ENCODE measurements at regions not wholly inside any gene's neighbourhood (a gene's known extent, or its start where the extent isn't known, plus 50 kb on each side); places are given as distances from the start of the nearest gene placed in this dataset.

- intact Hi-C loops (cut with DNase I), result no loop called here
- no peak for DNase-seq
These were observed 432.6 kb downstream of the TNS3 start for GRCh38 chr7:47149208-47149839.

- no peak for DNase-seq
- intact Hi-C loops (cut with DNase I), result no loop called here
These were observed 433.2 kb downstream of the TNS3 start for GRCh38 chr7:47148536-47149207.

- intact Hi-C loops (cut with DNase I), result no loop called here
- no peak for DNase-seq
These were observed 434.7 kb downstream of the TNS3 start for GRCh38 chr7:47147213-47147631.

GRCh38 chr7:47145982-47146381 lies 435.9 kb downstream of the TNS3 start:
- no peak for DNase-seq
- intact Hi-C loops (cut with DNase I), result no loop called here

- intact Hi-C loops (cut with DNase I), result no loop called here
- no peak for DNase-seq
These were observed 436.7 kb downstream of the TNS3 start for GRCh38 chr7:47145186-47145725.

GRCh38 chr7:47143339-47143738 lies 438.6 kb downstream of the TNS3 start:
- no peak for DNase-seq
- intact Hi-C loops (cut with DNase I), result no loop called here

- no peak for DNase-seq
- intact Hi-C loops (cut with DNase I), result no loop called here
These were observed 439.1 kb downstream of the TNS3 start for GRCh38 chr7:47142867-47143175.

GRCh38 chr7:47142169-47142866 lies 439.6 kb downstream of the TNS3 start:
- DNase-seq, result no peak

GRCh38 chr7:47132471-47132870 lies 449.4 kb downstream of the TNS3 start:
- no peak for DNase-seq
- intact Hi-C loops (cut with DNase I), result no loop called here

More at GRCh38 chr7:47142169-47142866, 439.6 kb downstream of the TNS3 start:
- intact Hi-C loops (cut with DNase I), result no loop called here

GRCh38 chr7:47128700-47129099 lies 453.2 kb downstream of the TNS3 start:
- intact Hi-C loops (cut with DNase I), result no loop called here
- no peak for DNase-seq

- no peak for DNase-seq
- intact Hi-C loops (cut with DNase I), result no loop called here
These were observed 456.4 kb downstream of the TNS3 start for GRCh38 chr7:47125529-47125928.

- intact Hi-C loops (cut with DNase I), result no loop called here
These were observed 462.5 kb downstream of the TNS3 start for GRCh38 chr7:47119261-47119865.

GRCh38 chr7:47104206-47104549 lies 477.7 kb downstream of the TNS3 start:
- DNase-seq, result no peak
- intact Hi-C loops (cut with DNase I), result no loop called here

More at GRCh38 chr7:47119261-47119865, 462.5 kb downstream of the TNS3 start:
- DNase-seq, result no peak

- DNase-seq, result no peak
- intact Hi-C loops (cut with DNase I), result no loop called here
These were observed 478.3 kb downstream of the TNS3 start for GRCh38 chr7:47103498-47104205.

GRCh38 chr7:47102331-47102841 lies 479.5 kb downstream of the TNS3 start:
- intact Hi-C loops (cut with DNase I), result no loop called here
- DNase-seq, result no peak

GRCh38 chr7:47100817-47101435 lies 481.0 kb downstream of the TNS3 start:
- no peak for DNase-seq
- intact Hi-C loops (cut with DNase I), result no loop called here

- DNase-seq, result no peak
- intact Hi-C loops (cut with DNase I), result no loop called here
These were observed 481.6 kb downstream of the TNS3 start for GRCh38 chr7:47100148-47100816.

- DNase-seq, result no peak
- intact Hi-C loops (cut with DNase I), result no loop called here
These were observed 484.5 kb downstream of the TNS3 start for GRCh38 chr7:47097431-47097830.

- intact Hi-C loops (cut with DNase I), result no loop called here
- DNase-seq, result no peak
These were observed 486.0 kb downstream of the TNS3 start for GRCh38 chr7:47095946-47096345.

GRCh38 chr7:47094462-47094861 lies 487.4 kb downstream of the TNS3 start:
- intact Hi-C loops (cut with DNase I), result no loop called here
- no peak for DNase-seq
